Sigmoid colon (tissue), 4 donors: ENCODE measurements at regions not wholly inside any gene's neighbourhood (a gene's known extent, or its start where the extent isn't known, plus 50 kb on each side); places are given as distances from the start of the nearest gene placed in this dataset.

Experiments
- CTCF ChIP-seq, 4 experiments: fragments of 450-650 bp in 3 of 4; fragments of 200-600 bp in 1 of 4; IDR thresholded peaks; one replicate each; pipeline ENCODE4 v1.5.1; 2016 to 2019; ENCODE audit warnings: antibody characterized with exemption in 4 of 4, mild to moderate bottlenecking in 3 of 4, moderate library complexity in 2 of 4
- POLR2AphosphoS5 ChIP-seq, 4 donors: sonication (generic); formaldehyde crosslinking; IDR thresholded peaks; one replicate each; pipeline ENCODE4 v1.6.1; 2017; ENCODE audit warnings: antibody characterized with exemption in 4 of 4

- TF ChIP-seq CTCF (IDR thresholded peaks at IDR 0.05) (no peak), POLR2AphosphoS5 (IDR thresholded peaks at IDR 0.05) (no peak)
These were observed 605.5 kb downstream of the LTN1 start for GRCh38 chr21:28387220-28387619.
